Fibroblast of skin of right quadriceps (primary cell): ENCODE measurements at regions not wholly inside any gene's neighbourhood (a gene's known extent, or its start where the extent isn't known, plus 50 kb on each side); places are given as distances from the start of the nearest gene placed in this dataset.

Experiments
- DNase-seq: peaks from one replicate; pipeline ENCODE4 v3.0.0-alpha.2; 2013

- DNase-seq, result no peak
Measured at GRCh38 chr4:175380841-175381240, 431.2 kb downstream of the GPM6A start.

- no peak for DNase-seq
Measured at GRCh38 chr4:175385797-175386196, 426.3 kb downstream of the GPM6A start.

GRCh38 chr4:175386776-175387507 is 425.1 kb downstream of the GPM6A start:
- DNase-seq, result no peak

GRCh38 chr4:175394208-175394607 is 417.9 kb downstream of the GPM6A start:
- DNase-seq, result no peak

GRCh38 chr4:175405961-175406360 is 406.1 kb downstream of the GPM6A start:
- DNase-seq, result no peak

GRCh38 chr4:175407926-175408325 is 404.1 kb downstream of the GPM6A start:
- no peak for DNase-seq

- DNase-seq, result peak; percentile 35
Measured at GRCh38 chr4:175411251-175411650, 400.8 kb downstream of the GPM6A start.

- DNase-seq, result peak; percentile 63
Measured at GRCh38 chr4:175412161-175412560, 399.9 kb downstream of the GPM6A start.

GRCh38 chr4:175412746-175413145 is 399.3 kb downstream of the GPM6A start:
- peak; percentile 91 for DNase-seq

- DNase-seq, result peak; percentile 66
Measured at GRCh38 chr4:175413561-175413960, 398.5 kb downstream of the GPM6A start.

- DNase-seq, result no peak
Measured at GRCh38 chr4:175414602-175415001, 397.5 kb downstream of the GPM6A start.

- peak; percentile 21 for DNase-seq
Measured at GRCh38 chr4:175418516-175418915, 393.5 kb downstream of the GPM6A start.

GRCh38 chr4:175419236-175419718 is 392.8 kb downstream of the GPM6A start:
- DNase-seq, result peak; percentile 97

GRCh38 chr4:175421506-175421905 is 390.6 kb downstream of the GPM6A start:
- DNase-seq, result peak; percentile 55

- peak; percentile 74 for DNase-seq
Measured at GRCh38 chr4:175422331-175422730, 389.7 kb downstream of the GPM6A start.

GRCh38 chr4:175424111-175424510 is 388.0 kb downstream of the GPM6A start:
- DNase-seq, result no peak

GRCh38 chr4:175427751-175428150 is 384.3 kb downstream of the GPM6A start:
- DNase-seq, result no peak

GRCh38 chr4:175431694-175432093 is 380.4 kb downstream of the GPM6A start:
- DNase-seq, result no peak

- no peak for DNase-seq
Measured at GRCh38 chr4:175435381-175435783, 376.7 kb downstream of the GPM6A start.

GRCh38 chr4:175436196-175436595 is 375.9 kb downstream of the GPM6A start:
- no peak for DNase-seq

- DNase-seq, result no peak
Measured at GRCh38 chr4:175440786-175441185, 371.3 kb downstream of the GPM6A start.

- DNase-seq, result no peak
Measured at GRCh38 chr4:175441256-175441655, 370.8 kb downstream of the GPM6A start.

GRCh38 chr4:175443547-175443946 is 368.5 kb downstream of the GPM6A start:
- DNase-seq, result no peak

GRCh38 chr4:175444512-175444911 is 367.6 kb downstream of the GPM6A start:
- no peak for DNase-seq

GRCh38 chr4:175447016-175447415 is 365.0 kb downstream of the GPM6A start:
- DNase-seq, result no peak
